ENCODE measurements at regions not wholly inside any gene's neighbourhood (a gene's known extent, or its start where the extent isn't known, plus 50 kb on each side); places are given as distances from the start of the nearest gene placed in this dataset.
A peak's percentile ranks its signal among the peaks of the same experiment; 100 is the strongest.

- Histone ChIP-seq H3K4me3 (no peak overlapping the region), H3K36me3 (no peaks in the 10 kb centered on the region), H3K9me3 (no peaks in the 10 kb centered on the region), H3K27me3 (no peaks in the 10 kb centered on the region), H3K4me1 (peaks cover 0 to under 1% (median 0%) of the 10 kb centered on the region in 3 donors), H3K27ac (no peak overlapping the region)
- TF ChIP-seq CTCF (IDR thresholded peaks at IDR 0.05) (no peak), EP300 (IDR thresholded peaks at IDR 0.05) (no peak), POLR2A (IDR thresholded peaks at IDR 0.05) (no peak), POLR2AphosphoS5 (IDR thresholded peaks at IDR 0.05) (no peak)
- ATAC-seq = no peak
- 92 to 96% methylated on average over 3 to 6 of the region's 9 CpGs for WGBS, 2 donors (ENCODE audit: low coverage in 1 of 2)
Measured at GRCh38 chr13:44281252-44282000, 92.2 kb upstream of the SERP2 start.

- no peak for TF ChIP-seq POLR2A (IDR thresholded peaks at IDR 0.05)
- TF ChIP-seq CTCF (IDR thresholded peaks at IDR 0.05) = no peak
- no peak for TF ChIP-seq EP300 (IDR thresholded peaks at IDR 0.05)
- no peak for TF ChIP-seq POLR2AphosphoS5 (IDR thresholded peaks at IDR 0.05)
- 57 to 59% methylated on average over 2 of the region's 2 CpGs for WGBS, 2 donors (ENCODE audit: low coverage in 1 of 2)
- Histone ChIP-seq H3K4me3 (no peak overlapping the region), H3K4me1 (peaks cover 0 to 5% (median 0%) of the 10 kb centered on the region in 3 donors), H3K36me3 (no peaks in the 10 kb centered on the region), H3K27ac (no peak overlapping the region), H3K27me3 (no peaks in the 10 kb centered on the region), H3K9me3 (no peaks in the 10 kb centered on the region)
- ATAC-seq = no peak
Measured at GRCh38 chr13:44283600-44283999, 90.0 kb upstream of the SERP2 start.

- Histone ChIP-seq H3K4me3 (no peak overlapping the region), H3K36me3 (no peaks in the 10 kb centered on the region), H3K4me1 (peaks cover 0 to 19% (median 0%) of the 10 kb centered on the region in 3 donors), H3K27ac (no peak overlapping the region), H3K27me3 (no peaks in the 10 kb centered on the region), H3K9me3 (no peaks in the 10 kb centered on the region)
- WGBS, 2 donors (ENCODE audit: low coverage in 1 of 2) = 59 to 75% methylated on average over 5 of the region's 5 CpGs
- no peak for ATAC-seq
- TF ChIP-seq POLR2AphosphoS5 (IDR thresholded peaks at IDR 0.05) = no peak
- TF ChIP-seq EP300 (IDR thresholded peaks at IDR 0.05) = no peak
- TF ChIP-seq CTCF (IDR thresholded peaks at IDR 0.05) = no peak
- TF ChIP-seq POLR2A (IDR thresholded peaks at IDR 0.05) = no peak
Measured at GRCh38 chr13:44287958-44288357, 85.7 kb upstream of the SERP2 start.

- peak overlapping the region in 3 of 4 donors; percentile 31 to 78 (median 71) for H3K27ac ChIP-seq
- ATAC-seq = peak; percentile 14
- peaks cover 0 to 39% (median 7%) of the 10 kb centered on the region in 3 donors for H3K4me1 ChIP-seq
- no peaks in the 10 kb centered on the region for H3K9me3 ChIP-seq
- no peak overlapping the region for H3K4me3 ChIP-seq
- no peaks in the 10 kb centered on the region for H3K36me3 ChIP-seq
- 29 to 80% methylated on average over 1 of the region's 1 CpG for WGBS, 2 donors (ENCODE audit: low coverage in 1 of 2)
- TF ChIP-seq CTCF (IDR thresholded peaks at IDR 0.05) (no peak), POLR2AphosphoS5 (IDR thresholded peaks at IDR 0.05) (no peak), EP300 (IDR thresholded peaks at IDR 0.05) (no peak), POLR2A (IDR thresholded peaks at IDR 0.05) (no peak)
- H3K27me3 ChIP-seq = no peaks in the 10 kb centered on the region
Measured at GRCh38 chr13:44292545-44292944, 81.1 kb upstream of the SERP2 start.

- 60 to 83% methylated on average over 3 to 5 of the region's 5 CpGs for WGBS, 2 donors (ENCODE audit: low coverage in 1 of 2)
- no peaks in the 10 kb centered on the region for H3K27me3 ChIP-seq
- H3K4me1 ChIP-seq = peaks cover 0 to 36% (median 7%) of the 10 kb centered on the region in 3 donors
- H3K9me3 ChIP-seq = no peaks in the 10 kb centered on the region
- TF ChIP-seq POLR2A (IDR thresholded peaks at IDR 0.05) (no peak), POLR2AphosphoS5 (IDR thresholded peaks at IDR 0.05) (no peak), EP300 (IDR thresholded peaks at IDR 0.05) (no peak), CTCF (IDR thresholded peaks at IDR 0.05) (no peak)
- no peak for ATAC-seq
- peak overlapping the region; percentile 57 to 78 (median 66) for H3K27ac ChIP-seq
- H3K4me3 ChIP-seq = no peak overlapping the region
- H3K36me3 ChIP-seq = no peaks in the 10 kb centered on the region
Measured at GRCh38 chr13:44293374-44293773, 80.2 kb upstream of the SERP2 start.
